ENCODE measurements at regions not wholly inside any gene's neighbourhood (a gene's known extent, or its start where the extent isn't known, plus 50 kb on each side); places are given as distances from the start of the nearest gene placed in this dataset.

GRCh38 chr6:147103694-147104093 is 100.5 kb upstream of the STXBP5 start:
- no peak for TF ChIP-seq CTCF (IDR thresholded peaks at IDR 0.05; ENCODE audit: poor library complexity)
- TF ChIP-seq EZH2 (IDR thresholded peaks at IDR 0.05; ENCODE audit: borderline replicate concordance) = no peak
- no peak for TF ChIP-seq EZH2phosphoT487 (IDR thresholded peaks at IDR 0.05; ENCODE audit: low read depth, severe bottlenecking, unreplicated experiment)

Measured in hepatocyte (in vitro differentiated cells).